KG1 (cell line): ENCODE measurements at regions not wholly inside any gene's neighbourhood (a gene's known extent, or its start where the extent isn't known, plus 50 kb on each side); places are given as distances from the start of the nearest gene placed in this dataset.
"Not testable (repeated sequence)": the region's sequence is repeated elsewhere in the genome, so short reads cannot be mapped to it uniquely, and the experiment has no call there.

Source experiments
- DNase-seq: peaks from one replicate; lab custom pipeline; 2025; lab: John Stamatoyannopoulos, UW

DNA sequence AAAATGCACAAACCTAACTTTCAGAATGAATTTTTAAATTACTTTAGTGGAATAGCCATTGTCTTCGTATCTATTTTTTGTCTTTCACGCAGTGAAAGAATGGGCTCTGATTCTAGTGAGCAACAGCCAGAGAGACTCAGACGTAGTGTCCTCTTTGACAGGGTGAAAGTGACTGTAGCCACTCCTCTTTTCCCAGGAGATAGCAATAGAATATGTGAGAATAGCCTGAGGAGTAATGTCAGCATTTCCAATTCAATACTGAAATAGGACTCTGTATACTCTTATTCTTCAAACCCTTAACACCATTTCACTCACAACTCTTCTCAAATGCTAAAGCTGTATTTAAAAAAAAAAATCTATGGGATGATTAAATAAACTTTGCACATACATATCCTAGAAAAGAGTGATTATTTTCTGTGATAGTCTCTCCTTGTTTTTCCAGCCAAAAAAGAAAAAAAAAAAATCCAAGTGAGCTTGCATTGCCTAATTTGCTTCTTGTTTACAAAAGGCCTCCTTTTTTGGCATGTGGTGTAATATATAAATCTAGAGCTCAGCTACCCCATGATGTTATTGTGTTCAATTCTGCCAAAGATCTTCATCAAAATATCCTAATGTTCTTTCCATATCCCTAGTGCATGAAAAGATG, 626.1 kb upstream of the SLITRK6 start:
- no peak for DNase-seq

DNA sequence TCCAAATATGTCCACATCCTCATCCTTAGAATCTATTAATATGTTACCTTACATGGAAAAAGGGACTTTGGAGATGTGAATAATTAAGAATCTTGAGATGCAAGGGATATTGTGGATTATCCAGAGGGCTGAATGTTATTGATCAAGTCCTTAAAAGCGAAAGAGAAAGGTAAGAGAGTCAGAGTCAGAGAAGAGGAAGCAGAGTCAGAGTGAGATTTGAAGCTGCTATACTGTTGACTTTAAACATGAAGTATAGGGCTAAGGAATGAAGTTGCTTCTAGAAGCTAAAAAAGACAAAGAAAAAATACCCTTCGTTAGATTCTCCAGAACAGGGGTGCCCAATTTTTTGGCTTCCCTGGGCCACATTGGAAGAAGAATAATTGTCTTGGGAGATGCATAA, 627.2 kb upstream of the SLITRK6 start:
- DNase-seq, result no peak

DNA sequence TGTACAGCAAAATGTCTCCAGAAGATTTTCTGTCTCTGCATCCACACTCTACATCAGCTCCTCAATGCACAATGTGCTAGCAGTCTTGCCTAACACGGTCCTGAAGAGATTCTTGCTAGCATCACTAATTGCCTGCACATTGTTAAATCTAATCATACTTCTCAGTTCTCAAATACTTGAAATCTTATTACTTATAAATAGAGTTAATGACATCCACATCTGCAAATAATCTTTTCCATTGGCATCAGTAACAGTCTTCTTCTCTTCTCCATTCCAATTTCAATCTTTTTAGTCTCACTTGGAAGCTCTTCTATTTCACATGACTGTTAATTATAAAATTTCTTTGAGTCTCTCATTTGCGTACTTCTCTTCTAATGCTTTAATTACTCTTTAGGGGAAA, 630.5 kb upstream of the SLITRK6 start:
- DNase-seq, result no peak

DNA sequence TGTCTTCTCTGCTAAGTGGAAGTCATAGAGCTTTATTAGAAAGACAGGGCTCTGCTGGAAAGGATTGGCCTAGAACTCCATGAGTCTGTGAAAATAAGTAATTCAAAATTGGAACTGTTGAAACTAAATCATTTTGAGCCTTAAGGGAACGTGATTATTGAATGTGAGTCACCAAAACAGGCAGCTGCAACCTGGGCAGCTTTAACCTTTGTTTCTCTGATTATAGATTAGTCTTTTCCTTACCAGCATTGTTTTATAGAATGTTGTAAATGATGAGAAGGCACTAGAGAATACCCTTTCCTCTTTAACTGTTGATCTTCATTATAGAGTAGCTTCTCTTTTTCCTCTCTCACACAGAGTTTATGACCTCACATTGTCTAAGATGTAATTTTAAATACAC, 638.8 kb upstream of the SLITRK6 start:
- DNase-seq, result no peak

DNA sequence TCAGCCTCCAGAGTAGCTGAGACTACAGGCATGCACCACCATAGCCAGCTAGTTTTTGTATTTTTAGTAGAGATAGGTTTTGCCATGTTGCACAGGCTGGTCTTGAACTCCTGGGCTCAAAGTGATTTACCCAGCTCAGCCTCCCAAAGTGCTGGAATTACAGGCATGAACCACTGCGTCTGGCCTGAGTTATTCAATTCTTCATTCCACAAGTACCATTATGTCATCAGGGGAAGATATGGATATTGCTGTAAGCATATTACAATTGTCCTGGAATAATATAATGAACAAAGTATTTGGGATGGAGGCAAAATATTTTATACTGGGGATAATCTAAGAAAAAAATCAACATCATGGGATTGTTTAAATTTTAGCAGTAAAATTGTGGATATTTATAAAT, 646.0 kb upstream of the SLITRK6 start:
- no peak for DNase-seq

DNA sequence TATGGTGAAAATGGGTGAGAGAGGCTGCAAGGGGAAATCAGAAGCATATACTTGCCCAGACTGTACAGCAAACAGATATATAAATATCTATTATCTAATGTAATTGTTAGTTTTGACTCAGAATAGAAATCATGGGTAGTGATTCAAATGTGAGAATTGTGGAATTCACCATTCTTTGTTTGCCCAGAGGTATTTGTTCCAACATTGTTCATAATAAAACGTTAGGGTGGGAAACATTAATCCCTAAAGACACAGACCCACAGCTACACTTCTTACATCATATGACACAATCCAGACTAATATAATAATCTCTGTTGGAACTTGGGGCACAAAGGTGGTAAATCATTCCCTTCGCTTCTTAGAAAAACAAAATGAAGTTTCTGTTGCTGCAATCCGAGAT, 646.5 kb upstream of the SLITRK6 start:
- no peak for DNase-seq

DNA sequence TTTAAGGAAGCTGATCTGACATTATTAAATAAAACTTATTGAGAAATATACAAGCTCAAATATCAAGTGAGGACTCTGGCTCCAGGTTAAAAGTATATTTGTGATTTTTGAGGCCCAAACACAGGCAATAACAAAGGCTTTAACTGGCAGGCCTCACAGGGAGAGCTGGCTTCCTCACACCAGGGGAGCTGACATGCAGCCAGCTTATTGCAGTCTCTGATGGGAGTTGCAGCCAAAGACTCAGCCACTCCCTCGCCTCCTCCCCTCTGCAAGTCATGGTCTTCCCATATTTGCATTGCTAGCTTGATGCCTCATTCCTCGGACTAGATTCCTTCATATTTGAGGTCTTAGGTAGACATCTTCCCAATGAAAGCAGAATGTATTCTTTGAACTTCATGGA, 647.1 kb upstream of the SLITRK6 start:
- DNase-seq, result no peak

DNA sequence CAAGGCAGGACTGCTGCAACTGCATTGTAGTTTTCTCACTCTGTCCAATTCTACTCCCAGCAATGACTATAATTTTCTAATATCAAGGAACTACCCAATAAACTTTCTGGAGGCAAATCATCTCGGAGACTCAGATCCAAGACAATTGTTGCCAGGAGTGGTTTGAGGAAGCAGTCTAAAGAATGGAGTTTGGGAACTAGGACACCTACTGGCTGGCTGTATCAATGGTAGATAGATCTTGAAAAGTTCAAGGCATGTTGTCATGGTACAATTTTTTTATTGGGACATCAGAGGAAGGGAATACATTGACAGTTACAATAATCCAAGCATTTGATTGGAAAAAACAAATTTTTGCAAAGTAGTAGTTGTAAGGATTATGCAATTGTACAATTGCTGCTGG, 648.3 kb upstream of the SLITRK6 start:
- no peak for DNase-seq

DNA sequence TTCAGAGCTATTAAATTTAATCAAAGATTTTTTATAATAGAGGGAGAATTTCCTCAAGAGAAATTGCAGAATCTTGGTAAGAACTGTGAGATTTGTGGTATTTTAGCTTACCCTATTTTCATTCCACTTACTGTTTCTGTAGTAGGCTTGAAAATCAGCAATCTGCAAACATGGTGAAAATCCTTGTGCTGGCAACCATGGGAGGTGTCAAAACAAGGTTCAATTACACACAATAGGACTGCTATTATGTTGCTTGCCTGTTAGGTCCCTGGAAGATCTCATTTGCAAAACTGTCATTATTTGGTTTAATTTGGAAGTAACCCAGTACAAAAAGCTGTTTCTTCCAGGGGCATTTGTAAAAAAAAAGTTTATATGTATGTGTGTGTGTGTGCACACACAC, 662.8 kb upstream of the SLITRK6 start:
- no peak for DNase-seq

DNA sequence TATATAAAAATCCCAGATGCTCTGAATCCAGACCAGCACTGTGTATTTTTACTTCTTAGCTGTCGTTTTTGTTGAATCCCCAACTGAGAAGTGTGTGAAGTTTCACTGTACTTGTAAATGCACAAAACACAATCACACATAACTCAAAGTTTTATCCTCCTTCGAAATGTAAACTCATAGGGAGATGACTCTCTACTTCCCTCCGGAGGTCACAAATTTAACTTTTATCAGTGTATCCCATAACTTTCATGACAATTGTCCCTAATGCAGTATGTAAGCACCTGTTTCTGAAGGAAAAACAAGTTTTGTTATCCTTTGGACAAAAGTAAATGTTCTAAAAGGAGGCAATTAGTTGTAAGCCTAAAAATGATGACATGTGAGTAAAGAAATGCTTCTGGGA, 665.0 kb upstream of the SLITRK6 start:
- no peak for DNase-seq

DNA sequence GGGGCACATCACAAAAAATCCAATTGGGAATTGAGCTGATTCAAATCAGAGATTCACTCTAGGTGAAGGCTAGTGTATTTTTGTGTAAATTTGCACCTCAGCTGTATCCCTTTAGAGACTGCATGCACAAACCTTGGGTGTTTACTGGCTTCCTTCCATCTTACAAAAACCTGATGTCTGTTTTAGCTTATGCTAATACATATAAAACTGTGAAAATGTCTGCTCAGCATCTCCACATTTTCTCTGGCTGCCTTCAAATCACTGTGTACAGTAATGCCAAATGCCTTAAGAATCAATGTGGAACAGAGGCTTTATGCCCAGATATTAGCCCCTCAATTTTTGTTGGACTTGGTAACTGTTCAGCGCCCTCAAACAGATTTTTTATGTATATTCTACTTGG, 675.8 kb upstream of the SLITRK6 start:
- DNase-seq, result no peak

DNA sequence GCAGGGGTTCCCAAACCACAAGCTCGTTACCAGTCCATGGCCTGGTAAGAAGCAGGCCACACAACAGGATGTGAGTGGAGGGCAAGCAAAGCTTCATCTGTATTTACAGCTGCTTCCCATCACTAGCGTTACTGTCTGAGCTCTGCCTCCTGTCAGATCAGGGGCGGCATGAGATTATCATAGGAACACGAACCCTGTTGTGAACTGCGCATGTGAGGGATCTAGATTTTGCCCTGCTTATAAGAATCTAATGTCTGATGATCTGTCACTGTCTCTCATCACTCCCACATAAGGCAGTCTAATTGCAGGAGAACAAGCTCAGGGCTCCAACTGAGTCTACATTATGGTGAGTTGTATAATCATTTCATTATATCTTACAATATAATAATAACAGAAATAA, 677.4 kb upstream of the SLITRK6 start:
- no peak for DNase-seq

DNA sequence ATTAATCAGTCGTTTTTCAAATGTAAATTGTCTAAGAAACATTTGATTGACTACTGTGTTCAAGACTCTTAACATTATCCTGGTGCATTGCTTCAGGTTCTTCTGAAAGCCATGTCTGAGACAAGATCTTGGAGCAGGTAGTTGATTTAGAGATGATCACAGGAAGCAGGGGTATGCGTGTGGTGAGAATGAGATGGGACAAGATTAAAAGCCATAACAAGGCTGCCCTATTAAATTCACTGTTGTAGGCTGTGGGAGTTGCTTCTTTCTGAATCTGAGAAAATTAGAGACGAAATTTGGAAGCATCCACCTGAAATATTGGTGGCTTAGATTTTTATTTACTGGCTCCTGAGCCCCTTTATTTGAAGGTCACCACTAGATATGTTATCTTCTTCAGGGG, 687.4 kb upstream of the SLITRK6 start:
- no peak for DNase-seq

DNA sequence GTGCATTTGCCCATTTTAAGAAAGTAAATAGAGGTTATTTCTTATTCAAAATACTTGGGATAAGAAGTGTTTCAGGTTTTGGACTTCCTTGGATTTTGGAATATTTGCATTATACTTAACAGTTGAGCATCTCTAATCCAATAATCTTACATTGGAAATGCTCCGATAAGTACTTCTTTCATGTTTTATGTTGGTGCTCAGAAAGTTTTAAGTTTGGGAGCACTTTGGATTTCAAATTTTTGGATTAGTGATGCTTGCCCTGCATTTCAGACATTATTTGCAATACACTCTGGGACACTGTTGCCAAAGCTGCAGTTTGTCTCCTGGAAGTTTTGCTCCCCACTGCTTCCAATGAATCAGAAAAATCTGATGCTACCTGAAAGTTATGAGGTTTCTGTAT, 691.9 kb upstream of the SLITRK6 start:
- no peak for DNase-seq

DNA sequence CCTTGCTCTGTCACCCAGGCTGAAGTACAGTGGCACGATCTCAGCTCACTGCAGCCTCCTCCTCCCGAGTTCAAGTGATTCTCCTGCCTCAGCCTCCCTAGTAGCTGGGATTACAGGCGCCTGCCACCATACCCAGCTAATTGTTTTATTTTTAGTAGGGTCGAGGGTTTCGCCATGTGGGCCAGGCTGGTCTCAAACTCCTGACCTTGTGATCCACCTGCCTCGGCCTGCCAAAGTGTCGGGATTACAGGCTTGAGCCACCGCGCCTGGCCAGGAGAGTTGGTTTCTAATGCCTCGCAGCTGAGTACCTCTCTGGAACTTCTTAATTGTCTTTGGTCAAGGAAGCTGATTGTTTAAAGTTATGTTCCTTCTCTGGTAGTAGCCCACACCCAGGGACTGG, 702.7 kb upstream of the SLITRK6 start:
- not testable (repeated sequence) for DNase-seq

DNA sequence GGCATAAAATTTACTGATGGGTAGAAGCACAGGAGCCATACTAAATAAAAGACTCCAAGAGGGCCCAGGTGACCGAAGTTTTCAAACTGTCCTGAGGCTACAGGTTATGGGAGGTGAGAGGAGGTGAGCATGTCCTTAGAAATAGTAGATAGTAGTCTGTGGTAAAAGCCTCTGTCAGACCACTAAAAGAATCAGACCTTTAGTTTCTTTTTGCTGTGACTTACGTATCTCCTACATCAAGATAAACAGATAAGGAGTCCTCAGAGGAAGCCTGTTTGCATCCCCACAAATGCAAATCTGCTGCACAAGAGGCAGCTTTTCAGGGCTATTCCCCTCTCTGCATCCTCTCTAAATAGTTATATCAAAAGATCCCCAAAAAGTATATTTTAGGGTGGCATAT, 711.6 kb upstream of the SLITRK6 start:
- no peak for DNase-seq

DNA sequence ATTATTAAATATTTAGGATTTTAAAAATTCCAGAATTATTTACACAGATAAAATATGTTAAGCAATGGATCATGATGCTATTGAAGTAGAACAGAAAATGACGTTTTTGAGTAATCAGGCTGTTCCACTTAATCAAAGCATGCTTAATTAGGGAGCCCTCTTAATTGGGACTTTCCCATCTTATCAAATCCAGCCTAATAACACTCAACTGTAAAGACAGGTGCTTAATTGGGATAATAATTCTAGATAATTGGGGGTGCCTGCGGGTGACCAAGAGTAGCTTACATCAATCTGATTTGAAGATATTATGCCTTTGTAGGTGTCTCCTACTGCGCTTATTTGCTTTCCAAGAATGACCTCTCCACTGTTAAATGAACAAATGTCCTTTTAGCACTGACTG, 742.2 kb upstream of the SLITRK6 start:
- no peak for DNase-seq

DNA sequence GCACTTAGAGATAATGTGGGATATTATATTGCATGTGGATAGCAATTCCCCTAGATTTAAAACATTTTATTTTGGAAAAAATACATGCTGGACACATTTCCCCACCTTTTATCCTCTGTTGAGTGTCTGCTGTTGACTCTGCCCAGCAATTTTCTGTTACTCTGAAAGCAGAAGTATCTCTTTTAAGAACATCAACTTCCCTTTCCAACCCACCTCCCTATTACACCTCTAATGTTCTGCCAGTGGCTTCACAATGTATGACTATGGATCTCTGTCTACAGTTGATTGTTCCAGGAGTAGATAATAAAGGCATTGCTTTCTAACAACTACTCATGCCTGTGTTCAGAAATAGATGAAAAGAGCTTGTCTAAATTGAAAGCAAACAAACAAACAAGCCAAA, 754.8 kb upstream of the SLITRK6 start:
- DNase-seq, result no peak

DNA sequence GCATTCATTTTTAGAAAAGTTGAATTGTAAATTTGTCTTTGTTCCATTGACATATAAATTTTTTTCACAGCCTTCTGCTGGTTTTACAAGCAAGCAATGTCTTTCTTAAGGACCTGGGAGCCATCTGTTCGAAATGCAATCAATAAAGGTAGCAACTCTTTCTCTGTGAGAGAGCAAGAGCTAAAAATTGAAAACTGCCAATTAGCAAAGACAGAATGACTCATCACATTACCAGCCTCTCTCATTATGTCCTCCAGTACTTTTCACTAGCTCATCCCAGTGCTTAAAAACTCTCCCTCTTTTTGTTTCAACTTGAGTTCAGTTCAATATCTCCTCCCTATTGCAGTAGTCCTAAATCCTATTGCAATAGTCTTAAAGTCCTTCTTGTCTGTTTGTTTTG, 760.7 kb upstream of the SLITRK6 start:
- DNase-seq, result no peak

DNA sequence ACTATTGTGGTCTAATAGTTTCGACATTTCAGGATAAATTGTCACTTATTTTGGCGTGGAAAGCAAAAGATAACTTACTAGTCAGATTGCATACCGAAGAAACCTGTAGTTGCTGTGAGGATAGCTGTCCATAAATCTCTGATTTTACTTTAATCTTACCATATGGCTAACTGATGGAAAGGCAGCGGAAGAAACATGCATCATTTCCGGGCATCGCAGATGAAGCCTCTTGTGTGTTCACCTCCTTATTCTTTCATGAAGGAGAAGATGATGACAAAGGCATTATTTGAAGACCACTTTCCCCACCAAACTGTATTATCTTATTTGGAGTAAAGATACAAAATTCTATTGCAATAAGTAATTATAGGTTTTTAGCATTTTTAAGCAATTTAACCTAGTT, 763.6 kb upstream of the SLITRK6 start:
- no peak for DNase-seq

DNA sequence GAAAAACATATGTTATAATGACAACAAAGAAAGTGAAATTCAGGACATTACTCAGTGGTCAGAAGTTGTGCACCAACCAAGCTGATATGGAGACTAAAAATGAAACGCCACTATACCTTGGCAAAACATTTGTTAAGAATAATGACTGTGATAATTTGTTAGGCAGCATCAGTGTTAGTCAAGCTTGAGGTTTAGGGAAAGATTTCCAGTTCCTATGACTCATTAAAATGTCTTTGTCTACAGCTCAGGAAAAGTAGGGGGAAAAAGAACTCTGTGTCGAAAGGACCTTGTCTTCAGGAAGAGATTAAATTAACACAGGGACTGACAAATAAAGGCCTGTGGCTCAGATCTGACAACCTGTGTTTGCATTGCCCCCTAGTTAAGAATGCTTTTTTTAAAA, 764.1 kb upstream of the SLITRK6 start:
- DNase-seq, result no peak

DNA sequence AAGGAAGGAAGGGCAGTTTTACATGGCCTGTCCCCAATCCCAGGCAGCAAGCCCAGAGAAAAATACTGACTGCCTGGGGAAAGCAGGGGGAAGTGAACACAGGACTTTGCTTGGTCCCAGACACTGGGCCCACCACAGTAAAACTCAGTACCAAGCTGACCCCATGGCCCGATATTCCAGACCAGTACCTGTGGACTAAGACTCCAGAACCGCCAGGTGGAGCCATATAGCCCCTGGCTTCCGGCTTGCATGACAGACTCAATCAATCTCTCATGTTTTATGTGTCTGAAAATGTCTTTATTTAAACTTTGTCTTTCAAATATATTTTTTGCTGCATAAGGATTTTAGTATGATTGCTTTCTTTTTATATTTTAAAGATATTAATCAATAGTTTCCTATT, 767.9 kb upstream of the SLITRK6 start:
- no peak for DNase-seq

DNA sequence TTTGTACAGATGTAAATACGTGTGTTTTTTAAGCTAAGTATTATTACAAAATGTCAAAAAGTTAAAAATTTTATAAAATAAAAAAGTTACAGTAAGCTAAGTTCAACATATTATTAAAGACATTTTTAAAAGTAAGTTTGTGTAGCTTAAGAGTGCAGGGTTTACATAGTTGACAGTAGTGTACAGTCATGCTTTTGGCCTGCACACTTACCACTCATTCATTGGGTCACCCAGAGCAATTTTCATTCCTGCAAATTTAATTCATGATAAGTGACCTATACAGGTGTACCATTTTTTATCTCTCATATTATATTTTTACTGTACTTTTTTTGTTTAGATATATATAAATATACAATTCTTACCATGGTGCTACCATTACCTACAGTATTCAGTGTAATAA, 769.9 kb upstream of the SLITRK6 start:
- DNase-seq, result no peak

DNA sequence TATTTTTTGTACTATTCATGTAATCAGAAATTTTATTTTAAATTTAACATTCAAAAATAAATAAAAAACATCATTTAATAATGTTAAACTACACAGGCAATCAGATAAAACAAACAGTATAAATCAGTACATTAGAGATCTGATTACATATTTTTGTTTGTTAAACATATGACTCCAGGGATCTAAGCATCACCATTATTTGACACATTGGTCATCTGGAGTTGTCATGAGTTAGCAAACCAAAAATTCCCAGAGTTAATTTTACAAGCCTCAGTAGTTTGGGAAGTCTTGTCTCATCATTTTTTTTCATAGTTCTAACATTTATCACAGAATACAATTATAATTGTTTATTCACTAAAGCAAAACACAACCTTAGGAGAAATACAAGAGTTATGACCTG, 770.8 kb upstream of the SLITRK6 start:
- no peak for DNase-seq

DNA sequence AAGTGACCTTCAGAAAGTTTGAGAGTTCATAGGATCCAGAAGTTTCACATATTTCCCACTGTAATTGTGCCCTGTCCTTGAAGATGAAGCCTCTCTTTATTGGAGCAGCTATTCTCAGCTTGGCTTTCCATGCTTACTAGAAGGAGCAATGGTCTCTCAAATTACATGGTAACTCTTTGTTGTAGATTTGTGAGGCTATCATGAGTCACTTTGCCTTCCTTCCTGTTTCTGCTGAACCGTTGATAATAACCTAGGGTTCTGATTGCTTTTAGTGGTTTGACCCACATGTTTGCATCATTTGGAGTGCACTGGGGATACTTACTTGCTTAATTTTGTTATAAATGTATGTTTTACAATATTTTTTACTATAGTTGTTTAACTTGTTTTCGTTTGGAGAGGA, 772.9 kb upstream of the SLITRK6 start:
- DNase-seq, result no peak
